DMS153 treated with DMSO at 0.1 percent for 48 hours (cell line): ENCODE measurements at regions not wholly inside any gene's neighbourhood (a gene's known extent, or its start where the extent isn't known, plus 50 kb on each side); places are given as distances from the start of the nearest gene placed in this dataset.
A peak's percentile ranks its signal among the peaks of the same experiment; 100 is the strongest.

Experiments
- DNase-seq: peaks from one replicate; lab custom pipeline; 2025; ENCODE audit not compliant: unreplicated experiment; lab: John Stamatoyannopoulos, UW

DNA sequence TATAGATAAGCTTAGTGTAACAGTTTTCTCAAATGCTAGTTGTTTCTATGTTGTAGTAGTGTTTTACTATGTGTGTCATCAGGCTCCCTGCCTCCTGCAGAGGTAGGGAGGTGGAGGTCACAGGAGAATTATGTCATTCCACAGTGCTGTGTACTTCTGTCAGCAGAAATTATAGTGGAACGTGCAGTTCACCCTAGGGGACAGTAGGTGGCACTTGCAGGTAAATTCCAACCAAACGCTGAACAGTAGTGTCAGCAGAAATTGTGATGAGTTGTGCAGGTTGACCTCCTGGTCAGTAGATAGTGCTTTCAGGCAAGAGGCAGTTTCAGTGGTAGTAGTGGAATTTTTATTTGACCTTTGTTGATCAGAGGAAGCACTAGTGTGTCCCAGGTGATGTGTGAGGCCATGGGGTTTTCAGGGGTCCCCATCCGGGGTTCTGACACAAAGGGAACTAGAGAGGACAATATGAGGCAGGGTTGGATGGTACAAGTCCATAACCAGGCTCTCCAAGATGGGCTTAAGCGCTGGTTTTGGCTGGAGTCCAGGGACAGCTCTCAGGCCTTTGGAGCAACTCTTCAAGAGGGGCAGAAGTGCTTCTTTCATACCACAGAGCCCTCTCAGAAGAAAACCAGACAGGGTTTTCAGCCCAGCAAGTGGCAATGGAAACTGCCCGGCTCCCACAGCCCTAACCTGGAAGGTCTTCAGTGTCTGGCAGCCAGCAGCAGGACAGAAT, 402.9 kb downstream of the CYLC2 start:
- DNase-seq, result peak; percentile 46

DNA sequence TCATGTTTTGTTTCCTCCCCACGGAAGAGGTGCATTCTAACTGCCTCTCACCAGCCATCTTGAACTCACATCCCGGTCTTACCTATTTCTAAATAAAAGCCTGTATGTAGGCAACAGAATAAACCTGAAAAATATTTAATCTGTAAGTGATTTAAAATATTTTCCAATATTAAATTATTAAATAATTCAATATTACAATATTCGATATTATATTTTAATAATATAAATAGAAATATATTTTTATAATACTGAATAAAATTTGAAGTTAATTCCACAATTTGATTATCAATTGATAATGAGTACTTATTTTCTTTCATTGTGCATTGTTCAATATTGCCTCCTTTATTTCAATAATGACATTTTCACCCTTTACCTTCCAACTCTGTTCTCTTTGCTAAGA, 404.4 kb downstream of the CYLC2 start:
- DNase-seq, result no peak

DNA sequence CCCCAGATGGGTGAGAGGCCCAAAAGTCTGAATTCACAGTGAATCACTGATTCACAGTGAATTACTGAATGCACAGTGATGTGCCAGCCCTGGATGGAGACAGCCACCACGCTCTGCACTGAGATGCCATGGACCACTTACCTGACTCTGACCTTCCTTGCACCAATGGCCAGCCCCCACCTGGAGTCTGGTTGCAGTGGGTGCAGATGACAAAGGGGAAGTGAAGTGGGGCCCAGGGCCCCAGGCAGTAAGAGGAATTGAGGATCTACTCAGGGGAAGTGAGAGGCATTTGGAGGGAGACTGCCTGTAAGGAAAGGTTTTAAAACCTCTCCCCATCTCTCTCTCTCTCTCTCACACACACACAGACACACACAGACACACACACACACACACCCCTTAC, 412.1 kb downstream of the CYLC2 start:
- no peak for DNase-seq

DNA sequence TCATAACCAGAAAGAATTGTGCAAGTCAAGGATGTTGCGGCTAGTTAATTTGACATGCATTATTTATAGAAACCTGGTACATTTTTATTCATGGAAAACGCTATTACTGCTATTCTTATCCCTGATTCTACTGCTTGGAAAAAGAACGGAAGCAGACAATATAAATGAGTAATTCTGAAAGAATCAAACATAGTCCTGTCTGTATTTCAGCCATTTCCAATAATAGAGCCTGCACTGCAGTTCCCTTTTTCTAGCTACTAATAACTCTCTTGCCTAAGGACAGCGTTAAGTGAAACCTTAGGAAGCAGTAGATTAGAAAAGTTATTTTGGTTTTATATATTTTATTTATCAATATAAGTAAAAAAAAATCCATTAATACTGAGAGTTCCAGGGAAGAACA, 414.9 kb downstream of the CYLC2 start:
- DNase-seq, result no peak

DNA sequence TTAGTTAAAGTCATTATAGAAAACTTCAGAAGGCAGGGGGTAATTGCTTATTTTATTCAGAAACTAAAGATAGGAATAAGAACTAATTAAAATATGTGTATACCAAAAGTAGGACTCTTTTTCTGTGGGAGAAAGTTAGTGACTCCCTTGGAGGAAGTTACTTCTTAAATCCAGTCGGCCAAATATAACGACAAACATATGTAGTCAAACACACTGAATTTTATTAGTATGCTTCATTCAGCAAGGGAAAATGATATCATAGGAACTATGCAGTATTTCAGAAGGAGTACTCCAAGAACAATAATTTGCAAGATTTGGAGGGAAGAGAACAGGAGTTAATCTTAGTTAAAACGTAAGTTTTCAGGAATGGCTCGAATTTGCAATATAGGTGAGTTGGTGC, 432.6 kb downstream of the CYLC2 start:
- DNase-seq, result no peak

DNA sequence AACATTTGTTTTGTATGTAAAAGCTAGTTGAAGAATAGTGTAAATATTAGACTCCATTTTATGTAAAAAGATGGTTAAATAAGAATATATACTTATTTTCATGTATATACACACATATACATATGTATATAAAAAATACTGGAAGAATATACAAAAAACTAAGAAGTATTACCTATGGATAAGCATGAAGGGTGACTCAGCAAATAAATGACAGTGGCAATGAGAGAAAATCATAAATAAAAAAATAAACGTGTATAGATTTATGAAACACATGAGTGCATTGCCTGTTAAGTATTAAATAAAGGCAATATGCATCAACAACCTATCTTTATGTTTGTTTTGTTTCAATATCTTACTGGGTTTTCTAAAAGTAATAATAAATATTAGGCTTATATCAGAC, 435.3 kb downstream of the CYLC2 start:
- DNase-seq, result no peak

DNA sequence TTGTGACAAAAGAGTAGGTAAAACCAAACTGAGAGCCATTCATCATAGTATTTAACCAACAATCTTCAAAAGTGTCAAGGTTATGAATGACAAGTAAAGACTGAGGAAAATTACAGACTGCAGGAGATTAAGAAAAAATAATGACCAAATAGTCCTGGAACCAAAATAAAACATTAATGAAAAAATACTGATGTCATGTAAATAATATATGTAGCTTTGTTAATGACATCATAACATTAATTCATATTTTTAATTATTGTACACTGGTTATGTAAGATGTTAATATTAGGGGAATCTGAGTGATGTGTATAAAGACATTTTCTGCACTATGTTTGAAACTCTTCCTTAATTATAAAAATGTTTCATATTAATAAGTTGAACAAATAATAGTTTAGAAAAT, 436.7 kb downstream of the CYLC2 start:
- no peak for DNase-seq

DNA sequence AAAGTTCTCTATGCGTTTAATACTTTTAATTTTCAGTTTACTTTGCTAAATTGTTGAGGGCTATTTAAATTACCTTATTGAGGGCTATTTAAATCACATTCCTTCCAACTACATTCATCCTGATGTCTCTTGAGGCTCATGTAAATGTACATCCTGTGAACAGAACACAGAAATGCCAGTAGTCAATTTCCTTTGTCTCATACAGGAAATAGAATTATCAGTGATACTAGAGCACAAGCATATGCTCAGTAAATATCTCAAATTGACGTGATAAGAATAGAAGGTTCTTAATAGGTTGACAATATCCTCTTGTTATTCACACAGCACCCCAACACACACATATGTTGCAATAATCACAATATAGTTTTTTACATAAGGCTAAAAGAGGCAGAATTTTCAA, 449.0 kb downstream of the CYLC2 start:
- DNase-seq, result no peak

DNA sequence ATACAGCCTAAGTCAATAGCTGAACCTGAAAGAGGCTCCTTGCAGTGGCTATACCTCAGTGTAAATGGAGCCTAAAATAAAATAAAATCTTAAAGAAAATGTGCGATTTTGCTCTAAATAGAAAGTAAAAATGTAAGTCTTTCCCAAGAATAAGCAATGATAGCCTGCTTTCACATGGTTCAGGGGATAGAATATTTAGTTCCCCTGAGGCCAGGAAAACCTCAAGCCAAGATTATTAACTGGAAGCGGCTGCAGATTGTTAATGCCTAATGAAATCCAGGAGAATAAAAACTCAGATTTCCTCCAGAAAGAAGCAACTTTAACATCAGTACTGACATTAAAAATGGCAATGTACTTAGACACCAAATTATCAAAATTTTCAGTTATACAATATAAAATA, 463.7 kb downstream of the CYLC2 start:
- DNase-seq, result no peak

DNA sequence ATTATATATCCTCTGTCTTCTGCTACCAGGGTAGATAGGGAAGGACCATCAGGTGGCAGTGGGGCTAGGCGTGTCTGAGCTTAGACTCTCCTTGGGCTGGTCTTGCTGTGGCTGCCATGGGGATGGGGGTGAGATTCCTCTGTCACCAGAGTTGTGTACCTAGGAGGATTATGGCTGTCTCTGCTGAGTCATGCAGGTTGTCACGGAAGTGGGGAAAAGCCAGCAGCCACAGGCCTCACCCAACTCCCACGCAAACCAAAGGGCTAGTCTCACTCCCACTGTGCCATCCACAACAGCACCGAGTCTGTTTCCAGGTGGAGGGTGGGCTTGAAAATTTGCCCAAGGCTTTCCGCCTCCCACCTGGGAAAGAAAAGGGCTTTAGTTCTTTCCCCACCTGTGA, 476.1 kb downstream of the CYLC2 start:
- DNase-seq, result no peak

DNA sequence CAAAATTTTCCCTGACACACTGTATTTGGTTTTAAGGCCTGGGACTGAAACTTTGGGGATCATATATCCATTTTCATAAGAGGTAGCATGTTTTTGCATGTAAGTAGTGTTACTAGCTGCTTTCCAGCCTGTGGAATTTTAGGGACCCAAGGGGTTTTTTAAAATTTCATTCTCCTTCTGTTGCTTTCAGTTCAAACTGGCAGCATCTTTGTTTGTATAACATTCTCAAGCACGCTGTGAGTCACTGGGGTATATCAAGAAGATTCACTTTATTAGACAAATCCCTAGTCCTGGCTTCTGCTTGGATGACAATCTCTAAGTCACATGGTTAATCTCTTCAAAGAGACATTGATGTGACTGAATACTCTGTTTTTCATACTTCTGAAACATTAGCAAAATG, 479.0 kb downstream of the CYLC2 start:
- no peak for DNase-seq

DNA sequence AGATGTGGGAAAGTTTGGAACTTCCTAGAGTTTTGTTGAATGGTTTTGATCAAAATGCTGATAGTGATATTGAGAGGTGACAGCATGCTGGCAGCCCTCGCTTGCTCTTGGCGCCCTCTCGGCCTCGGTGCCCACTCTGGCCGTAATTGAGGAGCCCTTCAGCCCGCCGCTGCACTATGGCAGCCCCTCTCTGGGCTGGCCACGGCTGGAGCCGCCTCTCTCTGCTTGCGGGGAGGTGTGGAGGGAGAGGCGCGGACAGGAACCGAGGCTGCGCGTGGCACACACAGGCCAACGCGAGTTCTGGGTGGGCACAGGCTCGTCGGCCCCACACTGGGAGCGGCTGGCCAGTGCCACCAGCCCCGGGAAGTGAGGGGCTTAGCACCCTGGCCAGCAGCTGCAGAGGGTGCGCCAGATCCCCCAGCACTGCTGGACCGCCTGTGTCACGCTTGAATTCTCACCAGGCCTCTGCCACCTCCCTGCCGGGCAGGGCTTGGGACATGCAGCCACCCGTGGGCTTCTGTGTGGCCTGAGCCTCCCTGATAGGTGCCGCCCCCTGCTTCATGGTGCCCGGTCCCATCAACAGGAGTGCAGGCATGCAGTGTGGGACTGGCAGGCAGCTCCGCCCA, 488.5 kb downstream of the CYLC2 start:
- no peak for DNase-seq

DNA sequence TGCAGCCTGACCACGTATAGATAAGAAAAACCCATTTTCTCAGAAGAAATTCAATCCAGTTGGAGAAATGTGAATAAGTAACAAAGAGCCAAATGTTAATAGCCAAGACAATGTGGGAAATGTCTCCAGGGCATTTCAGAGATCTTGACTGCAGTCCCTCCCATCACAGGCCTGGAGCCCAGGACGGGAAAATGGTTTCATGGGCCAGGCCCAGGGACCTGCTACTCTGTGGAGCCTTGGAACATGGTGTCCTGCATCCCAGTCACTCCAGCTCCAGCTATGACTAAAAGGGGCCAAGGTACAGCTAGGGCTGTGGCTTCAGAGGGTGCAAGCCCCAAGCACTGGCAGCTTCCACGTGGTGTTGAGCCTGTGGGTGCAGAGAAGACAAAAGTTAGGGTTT, 490.0 kb downstream of the CYLC2 start:
- DNase-seq, result no peak

DNA sequence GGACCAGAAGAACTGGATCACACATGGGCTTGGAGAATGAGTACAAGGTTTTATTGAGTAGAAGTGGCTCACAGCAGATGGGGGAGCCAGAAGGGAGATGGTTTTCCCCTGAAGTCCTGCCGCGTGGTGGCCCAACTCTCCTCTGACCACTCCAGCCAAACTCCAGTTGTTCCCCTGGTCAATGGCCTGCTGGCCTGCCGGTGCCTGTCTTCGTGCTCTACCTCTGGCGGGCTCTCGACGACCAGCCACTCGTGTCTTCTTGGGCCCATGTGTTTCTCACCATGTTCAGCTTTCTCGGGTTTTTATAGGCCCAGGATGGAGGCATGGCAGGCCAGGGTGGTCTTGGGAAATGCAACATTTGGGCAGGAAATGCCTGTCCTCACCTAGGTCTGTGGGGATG, 519.6 kb downstream of the CYLC2 start:
- no peak for DNase-seq

DNA sequence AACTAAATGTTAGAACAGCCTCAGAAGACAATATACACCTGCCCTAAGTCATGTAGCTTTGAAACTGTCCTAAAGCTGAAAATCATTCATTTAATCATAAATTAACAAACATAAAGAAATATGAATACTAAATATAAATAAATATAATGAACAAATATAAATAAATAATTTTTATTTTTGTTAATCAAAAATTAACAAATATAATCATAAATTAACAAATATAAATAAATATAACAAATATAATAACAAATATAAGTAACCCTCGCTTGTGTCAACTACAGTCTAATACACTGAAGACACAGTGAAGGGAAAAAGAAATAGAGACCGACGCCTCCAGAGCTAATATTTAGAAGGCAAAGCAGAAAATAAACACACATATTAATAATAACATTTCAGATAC, 527.3 kb downstream of the CYLC2 start:
- DNase-seq, result no peak

DNA sequence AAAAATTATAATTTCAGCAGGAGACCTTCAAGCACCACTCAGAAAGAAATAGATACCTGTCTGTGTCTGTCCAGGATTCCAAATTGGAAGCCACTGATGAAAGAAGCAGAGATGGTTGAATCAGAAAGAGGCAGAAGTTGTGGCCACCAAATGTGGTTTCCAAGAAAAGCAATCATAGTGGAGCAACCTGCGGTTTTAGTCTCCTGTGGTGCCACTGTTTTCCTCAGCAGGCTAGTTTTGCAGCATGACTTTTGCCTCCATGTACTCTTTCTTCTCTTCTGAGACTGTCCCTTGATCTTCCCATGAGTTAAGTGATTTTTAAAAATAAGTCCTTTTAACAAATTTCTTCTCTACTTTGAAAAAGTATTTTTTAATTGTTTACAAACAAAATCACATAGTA, 535.8 kb downstream of the CYLC2 start:
- no peak for DNase-seq

DNA sequence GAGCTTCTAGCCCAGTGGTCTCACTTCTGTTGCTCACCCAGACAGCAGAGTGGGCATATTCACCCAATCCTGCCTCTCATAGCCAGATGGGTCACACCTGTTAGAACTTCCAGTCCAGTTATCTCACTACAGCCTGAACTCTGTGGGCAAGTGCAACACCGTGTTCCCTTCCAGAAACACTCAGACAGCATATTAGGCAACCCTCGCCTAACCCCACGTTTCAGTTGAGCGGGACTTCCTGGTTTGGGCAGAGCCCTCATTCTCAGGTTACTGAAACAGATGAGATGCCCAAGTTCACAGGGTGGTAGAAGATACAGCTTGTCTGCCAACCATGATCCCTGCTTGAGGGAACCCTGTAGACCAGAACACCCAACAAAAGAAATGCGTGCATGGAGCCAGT, 538.2 kb downstream of the CYLC2 start:
- no peak for DNase-seq

DNA sequence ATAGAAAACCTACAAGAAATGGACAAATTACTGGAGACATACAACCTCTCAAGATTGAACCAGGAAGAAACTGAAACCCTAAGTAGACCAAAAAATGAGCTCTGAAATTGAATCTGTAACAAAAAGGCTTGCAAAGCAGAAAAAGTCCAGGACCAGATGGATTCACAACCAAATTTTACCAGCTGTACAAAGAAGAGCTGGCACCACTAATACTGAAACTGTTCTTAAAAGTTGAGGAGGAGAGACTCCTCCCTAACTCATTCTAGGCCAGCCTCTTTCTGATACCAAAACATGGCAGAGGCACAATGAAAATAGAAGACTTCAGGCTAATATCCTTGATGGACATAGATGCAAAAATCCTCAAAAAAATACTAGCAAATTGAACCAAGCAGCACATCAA, 542.3 kb downstream of the CYLC2 start:
- DNase-seq, result no peak

DNA sequence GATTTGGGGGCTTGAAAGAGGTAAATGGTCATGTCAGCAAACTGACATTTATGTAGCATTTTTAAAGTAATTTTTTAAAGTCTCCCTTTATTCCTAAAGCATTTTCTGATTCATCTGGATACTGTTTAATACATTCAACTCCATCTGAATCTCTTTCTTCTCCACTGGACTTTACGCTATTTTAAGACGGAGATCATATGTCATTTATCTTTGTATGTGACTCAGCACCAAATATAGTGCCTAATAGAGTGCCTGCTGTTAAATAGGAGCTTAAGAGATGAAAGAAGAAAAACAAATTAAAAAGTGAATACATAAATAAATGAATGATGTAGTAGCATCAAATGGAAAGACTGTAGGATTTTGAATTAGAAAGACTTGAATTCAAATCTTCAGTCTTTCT, 548.8 kb upstream of the SMC2 start:
- no peak for DNase-seq

DNA sequence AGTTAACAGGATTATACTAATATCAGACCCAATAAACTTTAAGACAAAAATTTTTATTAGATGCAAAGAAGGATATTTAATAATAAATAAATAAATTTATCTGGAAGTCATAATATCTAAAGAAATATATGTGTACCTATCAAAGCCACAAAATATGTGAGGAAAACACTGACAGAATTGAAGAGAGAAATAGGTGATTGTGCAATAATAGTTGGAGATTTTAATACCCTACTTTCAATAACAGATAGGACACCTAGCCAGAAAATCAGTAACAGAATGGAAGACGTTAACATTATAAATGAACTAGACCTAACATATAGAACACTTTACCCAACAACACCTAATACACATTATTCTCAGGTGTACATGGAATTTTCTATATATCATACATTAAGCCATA, 541.4 kb upstream of the SMC2 start:
- no peak for DNase-seq

DNA sequence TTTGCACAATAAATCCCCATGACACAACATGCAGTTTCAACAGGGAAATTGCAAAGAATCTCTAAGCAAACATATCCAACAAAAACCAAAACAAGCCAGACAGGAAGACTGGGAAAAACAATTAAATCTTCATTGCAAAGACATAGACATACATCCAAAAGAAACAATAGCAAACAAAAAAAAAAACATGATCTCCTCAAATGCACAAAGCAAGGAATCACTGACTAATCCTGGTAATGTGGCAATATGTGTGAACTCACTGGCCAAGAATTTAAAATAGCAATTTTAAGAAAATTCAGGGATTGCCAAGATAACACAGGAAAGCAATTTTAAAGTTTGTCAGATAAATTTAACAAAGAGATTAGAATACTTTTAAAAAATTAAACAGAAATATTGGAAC, 520.1 kb upstream of the SMC2 start:
- DNase-seq, result no peak

DNA sequence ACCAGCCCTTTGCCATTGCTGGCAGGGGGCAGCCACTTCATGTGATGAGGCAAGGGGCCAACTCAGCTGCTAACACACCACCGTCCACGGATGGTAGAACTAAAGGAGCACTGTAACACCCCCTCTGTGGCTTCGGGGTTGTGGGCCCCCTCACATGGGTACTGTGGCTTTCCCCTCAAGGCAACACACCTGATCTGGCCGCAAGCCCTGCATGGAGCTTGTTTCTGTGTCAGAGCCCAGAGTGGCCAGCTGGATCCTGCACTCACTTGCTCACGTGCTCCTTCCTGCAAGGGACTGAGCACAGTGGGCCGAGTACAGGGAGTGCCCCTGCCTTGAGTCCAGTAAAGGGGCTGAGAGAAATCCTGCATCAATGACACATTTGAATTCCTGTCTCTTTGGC, 507.4 kb upstream of the SMC2 start:
- DNase-seq, result no peak

DNA sequence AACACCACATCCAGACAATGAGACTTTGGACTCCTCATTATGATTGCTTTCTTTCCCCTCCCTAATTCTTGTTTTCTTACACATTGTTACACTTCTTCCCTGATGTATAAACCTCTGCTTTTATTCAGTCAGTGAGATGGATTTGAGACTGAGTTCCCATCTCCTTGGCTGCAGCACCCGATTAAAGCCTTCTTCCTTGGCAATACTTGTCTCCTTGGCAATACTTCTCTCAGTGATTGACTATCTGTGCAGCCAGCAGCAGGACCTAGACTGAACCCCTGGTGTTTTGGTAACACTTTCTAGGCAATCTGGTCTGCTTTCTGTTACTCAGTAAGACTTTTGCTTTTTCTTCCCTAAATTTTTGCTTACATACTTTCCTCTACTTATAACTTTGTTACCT, 492.8 kb upstream of the SMC2 start:
- DNase-seq, result no peak
